Suprapubic skin (tissue), 3 donors: ENCODE measurements at regions not wholly inside any gene's neighbourhood (a gene's known extent, or its start where the extent isn't known, plus 50 kb on each side); places are given as distances from the start of the nearest gene placed in this dataset.

ENCODE experiments used
- CTCF ChIP-seq, 2 donors: fragments of 200-600 bp in 1 of 2; fragments of 450-650 bp in 1 of 2; sonication (generic) in 1 of 2; IDR thresholded peaks; one replicate each; pipeline ENCODE4 v1.5.1; 2016 to 2019; ENCODE audit warnings: antibody characterized with exemption in 2 of 2, mild to moderate bottlenecking in 1 of 2, moderate library complexity in 1 of 2
- EP300 ChIP-seq: sonication (generic); formaldehyde crosslinking; IDR thresholded peaks from one replicate; pipeline ENCODE4 v1.6.1; 2017; ENCODE audit warnings: antibody characterized with exemption
- POLR2A ChIP-seq, 2 donors: fragments of 450-650 bp; IDR thresholded peaks; one replicate each; pipeline ENCODE4 v1.6.1; 2017; ENCODE audit warnings: antibody characterized with exemption in 2 of 2, mild to moderate bottlenecking in 2 of 2, moderate library complexity in 2 of 2

DNA sequence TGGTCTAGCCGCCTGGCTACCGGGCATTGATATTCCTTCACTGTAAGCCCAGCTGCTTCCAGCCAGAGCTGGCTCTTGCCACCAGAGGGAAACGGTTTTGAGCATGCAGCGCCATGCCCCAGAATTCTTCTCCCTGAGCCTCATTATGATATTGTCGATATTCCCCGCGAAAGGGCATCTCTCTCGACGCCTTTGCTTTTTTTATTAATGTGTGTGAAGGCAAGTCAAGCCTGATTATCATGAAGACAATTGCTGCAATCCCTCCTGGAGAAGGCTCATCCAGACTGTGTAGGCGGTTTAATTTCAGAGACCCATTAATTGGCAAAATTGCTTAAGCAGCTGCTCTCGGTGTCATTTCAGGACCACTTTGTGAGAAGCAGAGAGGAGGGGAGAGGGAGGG lies 321.2 kb upstream of the TLE3 start:
- no peak for TF ChIP-seq POLR2A (IDR thresholded peaks at IDR 0.05)
- TF ChIP-seq CTCF (IDR thresholded peaks at IDR 0.05), result no peak
- no peak for TF ChIP-seq EP300
